ENCODE measurements at regions not wholly inside any gene's neighbourhood (a gene's known extent, or its start where the extent isn't known, plus 50 kb on each side); places are given as distances from the start of the nearest gene placed in this dataset.

DNA sequence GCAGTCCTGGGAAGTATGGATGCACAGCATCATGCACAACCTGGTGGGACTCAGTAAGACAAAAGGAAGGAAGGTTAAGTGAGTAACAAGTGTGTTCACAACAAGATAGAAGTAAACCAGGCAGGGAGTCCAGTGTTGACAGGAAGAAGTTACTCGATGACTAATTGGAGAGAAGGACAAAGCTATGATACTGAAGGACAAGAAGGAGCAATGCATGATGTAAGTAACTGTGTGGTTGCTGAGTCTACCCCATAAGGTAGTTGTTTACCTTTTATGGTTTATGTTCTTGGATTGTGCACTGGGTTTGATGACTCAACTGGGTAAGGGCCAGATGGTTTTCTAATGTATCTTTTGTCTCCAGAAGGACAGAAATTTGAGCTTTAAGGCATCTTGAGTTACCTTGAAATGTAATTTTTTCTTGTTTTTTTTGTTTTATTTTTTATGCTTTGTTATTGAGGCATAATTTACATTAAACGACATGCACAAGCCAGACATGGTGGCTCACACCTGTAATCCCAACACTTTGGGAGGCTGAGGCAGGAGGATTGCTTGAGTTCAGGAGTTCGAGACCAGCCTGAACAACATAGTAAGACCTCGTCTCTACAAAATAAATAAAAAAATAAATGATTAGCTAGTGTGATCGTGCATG lies 89.2 kb upstream of the CAST start:
- no peak overlapping the region for H3K27ac ChIP-seq
- peaks cover 0 to 33% (median 18%) of the 10 kb centered on the region in 10 experiments; a peak in 14 of 20 replicates for H3K4me1 ChIP-seq
- no peak for TF ChIP-seq Cebpa-rat (IDR thresholded peaks at IDR 0.05)
- H3K4me3 ChIP-seq = no peak overlapping the region
- H3K9ac ChIP-seq = no peak overlapping the region
- no peak overlapping the region for H3K4me2 ChIP-seq
- H3K9me3 ChIP-seq (replicated peaks in 1 of 11) = no peaks in the 10 kb centered on the region
- H3K27me3 ChIP-seq = peaks cover 0 to 15% (median 0%) of the 10 kb centered on the region in 11 experiments; a peak in 3 of 22 replicates
- no peaks in the 10 kb centered on the region for H4K20me1 ChIP-seq
- H3K36me3 ChIP-seq = no peaks in the 10 kb centered on the region

- Histone ChIP-seq H3K27me3 (peaks cover 0 to 15% (median 0%) of the 10 kb centered on the region in 11 experiments; a peak in 3 of 22 replicates), H3K36me3 (no peaks in the 10 kb centered on the region), H3K4me2 (no peak overlapping the region), H3K9ac (no peak overlapping the region), H3K9me3 (replicated peaks in 1 of 11) (no peaks in the 10 kb centered on the region), H3K4me3 (no peak overlapping the region), H4K20me1 (no peaks in the 10 kb centered on the region), H3K4me1 (peaks cover 0 to 28% (median 13%) of the 10 kb centered on the region in 10 experiments; a peak in 11 of 20 replicates), H3K27ac (no peak overlapping the region)
- no peak for TF ChIP-seq Cebpa-rat (IDR thresholded peaks at IDR 0.05)
These were observed 88.7 kb upstream of the CAST start for GRCh38 chr5:96573513-96573894.

DNA sequence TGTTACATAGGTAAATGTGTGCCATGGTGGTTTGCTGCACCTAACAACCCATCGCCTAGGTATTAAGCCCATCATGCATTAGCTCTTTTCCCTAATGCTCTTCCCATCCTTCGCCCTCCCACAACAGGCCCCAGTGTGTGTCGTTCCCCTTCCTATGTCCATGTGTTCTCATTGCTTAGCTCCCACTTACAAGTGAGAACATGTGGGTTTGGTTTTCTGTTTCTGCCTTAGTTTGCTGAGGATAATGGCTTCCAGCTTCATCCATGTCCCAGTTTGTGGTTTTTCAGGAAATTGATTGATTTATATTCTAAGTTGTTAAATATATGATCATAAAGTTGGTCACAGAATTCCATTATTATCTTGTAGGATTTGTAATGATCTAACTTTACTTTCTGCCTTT lies 85.3 kb upstream of the CAST start:
- Histone ChIP-seq H4K20me1 (no peaks in the 10 kb centered on the region), H3K4me1 (no peaks in the 10 kb centered on the region), H3K9me3 (replicated peaks in 1 of 11) (no peaks in the 10 kb centered on the region), H3K27me3 (no peaks in the 10 kb centered on the region), H3K4me3 (no peak overlapping the region), H3K27ac (no peak overlapping the region), H3K9ac (no peak overlapping the region), H3K36me3 (no peaks in the 10 kb centered on the region), H3K4me2 (no peak overlapping the region)
- no peak for TF ChIP-seq Cebpa-rat (IDR thresholded peaks at IDR 0.05)

GRCh38 chr5:96577909-96578308 lies 84.3 kb upstream of the CAST start:
- Histone ChIP-seq H3K4me3 (no peak overlapping the region), H3K4me2 (no peak overlapping the region), H3K27ac (no peak overlapping the region), H3K4me1 (no peaks in the 10 kb centered on the region), H3K9ac (no peak overlapping the region), H3K27me3 (no peaks in the 10 kb centered on the region), H3K36me3 (no peaks in the 10 kb centered on the region), H4K20me1 (no peaks in the 10 kb centered on the region), H3K9me3 (replicated peaks in 1 of 11) (no peaks in the 10 kb centered on the region)
- no peak for TF ChIP-seq Cebpa-rat (IDR thresholded peaks at IDR 0.05)

GRCh38 chr5:96579711-96580110 lies 82.5 kb upstream of the CAST start:
- Histone ChIP-seq H3K27ac (no peak overlapping the region), H4K20me1 (no peaks in the 10 kb centered on the region), H3K36me3 (no peaks in the 10 kb centered on the region)

DNA sequence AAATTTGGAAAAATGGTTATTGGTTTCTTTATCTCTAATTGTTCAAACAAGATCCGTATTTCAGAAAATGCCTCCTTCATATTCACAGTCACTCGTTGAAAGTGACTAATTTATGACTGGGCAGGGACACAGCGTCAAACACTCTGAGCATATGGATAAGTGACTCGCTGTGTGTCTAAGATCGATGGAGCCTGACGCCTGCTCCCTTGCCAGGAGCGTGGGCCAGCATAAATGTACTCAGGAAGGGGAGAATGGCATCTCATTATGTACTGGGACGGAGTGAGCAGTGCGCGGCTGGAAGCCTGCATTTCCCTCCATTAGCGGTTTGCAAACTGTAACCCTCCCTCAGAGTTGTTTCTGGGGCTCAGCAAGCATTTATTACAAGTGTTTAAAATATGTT lies 79.8 kb upstream of the CAST start:
- H4K20me1 ChIP-seq = no peaks in the 10 kb centered on the region
- no peaks in the 10 kb centered on the region for H3K27me3 ChIP-seq
- no peak overlapping the region for H3K9ac ChIP-seq
- H3K9me3 ChIP-seq (replicated peaks in 1 of 11) = peaks cover 0 to 15% (median 0%) of the 10 kb centered on the region in 11 experiments; a peak in 2 of 22 replicates
- H3K4me3 ChIP-seq = no peak overlapping the region
- no peak overlapping the region for H3K27ac ChIP-seq
- H3K4me1 ChIP-seq = peaks cover 6 to 12% (median 9%) of the 10 kb centered on the region in 10 experiments; a peak in 17 of 20 replicates
- TF ChIP-seq Cebpa-rat (IDR thresholded peaks at IDR 0.05) = no peak
- H3K4me2 ChIP-seq = no peak overlapping the region
- no peaks in the 10 kb centered on the region for H3K36me3 ChIP-seq

More at GRCh38 chr5:96579711-96580110, 82.5 kb upstream of the CAST start:
- Histone ChIP-seq H3K4me2 (no peak overlapping the region), H3K4me1 (peaks cover 3 to 7% (median 4%) of the 10 kb centered on the region in 10 experiments; a peak in 17 of 20 replicates), H3K9ac (no peak overlapping the region), H3K27me3 (no peaks in the 10 kb centered on the region), H3K9me3 (replicated peaks in 1 of 11) (peaks cover 0 to 11% (median 0%) of the 10 kb centered on the region in 11 experiments; a peak in 1 of 22 replicates), H3K4me3 (no peak overlapping the region)
- TF ChIP-seq Cebpa-rat (IDR thresholded peaks at IDR 0.05) = no peak

- Histone ChIP-seq H3K27me3 (no peaks in the 10 kb centered on the region), H3K4me1 (peaks cover 6 to 12% (median 9%) of the 10 kb centered on the region in 10 experiments; a peak in 17 of 20 replicates), H3K4me2 (peak overlapping the region; percentile 4 to 54 (median 31); a peak in 20 of 22 replicates), H3K9ac (no peak overlapping the region), H3K36me3 (no peaks in the 10 kb centered on the region), H3K9me3 (replicated peaks in 1 of 11) (peaks cover 0 to 15% (median 0%) of the 10 kb centered on the region in 11 experiments; a peak in 2 of 22 replicates), H3K4me3 (no peak overlapping the region), H3K27ac (no peak overlapping the region), H4K20me1 (no peaks in the 10 kb centered on the region)
- no peak for TF ChIP-seq Cebpa-rat (IDR thresholded peaks at IDR 0.05)
These were observed 77.5 kb upstream of the CAST start for GRCh38 chr5:96584712-96585111.

DNA sequence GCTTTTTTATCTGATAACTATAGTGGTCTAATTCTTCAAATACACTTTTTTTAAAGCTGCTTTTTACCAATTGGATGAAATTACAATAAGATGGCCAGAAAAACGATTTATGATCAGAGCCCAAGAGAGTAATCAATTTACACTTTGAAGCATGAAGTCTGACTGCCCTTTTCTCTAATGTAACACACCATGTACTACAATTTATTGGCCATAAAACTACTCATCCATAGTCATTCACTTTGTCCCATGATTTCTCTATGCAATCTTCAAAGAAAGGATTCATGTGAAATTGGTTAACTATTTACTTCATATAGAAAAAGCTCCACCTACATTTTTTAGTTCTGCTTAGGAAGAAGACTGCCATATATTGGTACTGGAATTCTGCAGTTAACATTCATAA lies 73.6 kb upstream of the CAST start:
- Histone ChIP-seq H3K27me3 (no peaks in the 10 kb centered on the region), H3K36me3 (no peaks in the 10 kb centered on the region), H4K20me1 (no peaks in the 10 kb centered on the region), H3K9ac (no peak overlapping the region), H3K27ac (no peak overlapping the region), H3K4me3 (no peak overlapping the region), H3K9me3 (replicated peaks in 1 of 11) (peaks cover 0 to 15% (median 0%) of the 10 kb centered on the region in 11 experiments; a peak in 2 of 22 replicates), H3K4me1 (peaks cover 6 to 28% (median 9%) of the 10 kb centered on the region in 10 experiments; a peak in 18 of 20 replicates), H3K4me2 (no peak overlapping the region)
- no peak for TF ChIP-seq Cebpa-rat (IDR thresholded peaks at IDR 0.05)

DNA sequence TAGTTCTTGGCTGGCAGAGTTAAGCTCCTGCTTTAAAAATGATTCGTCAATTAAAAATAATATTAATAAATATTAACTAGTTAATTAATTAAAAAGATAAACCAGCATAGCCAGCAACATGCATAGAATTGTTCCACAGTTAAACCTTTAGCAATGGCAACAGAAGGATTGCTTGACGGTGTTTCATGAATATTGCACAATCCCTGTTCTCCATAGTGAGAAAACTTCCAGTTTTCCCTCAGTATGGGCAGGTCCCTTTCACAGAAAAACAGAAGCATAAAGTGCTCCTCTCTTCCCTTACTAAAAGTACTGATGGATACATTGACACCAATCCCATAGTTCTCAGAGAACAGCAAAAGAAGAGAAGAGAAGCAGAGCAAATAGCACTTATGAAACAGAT lies 71.4 kb upstream of the CAST start:
- peak overlapping the region in 2 of 11 experiments; percentile 36 to 54; a peak in 4 of 22 replicates for H3K4me2 ChIP-seq
- no peaks in the 10 kb centered on the region for H3K27me3 ChIP-seq
- no peaks in the 10 kb centered on the region for H4K20me1 ChIP-seq
- H3K4me1 ChIP-seq = peaks cover 0 to 18% (median 0%) of the 10 kb centered on the region in 10 experiments; a peak in 4 of 20 replicates
- no peaks in the 10 kb centered on the region for H3K36me3 ChIP-seq
- TF ChIP-seq Cebpa-rat (IDR thresholded peaks at IDR 0.05) = peak in 6 of 11 experiments; percentile 25 to 64 (median 40); a peak in 7 of 22 replicates
- no peak overlapping the region for H3K4me3 ChIP-seq
- no peaks in the 10 kb centered on the region for H3K9me3 ChIP-seq (replicated peaks in 1 of 11)
- H3K27ac ChIP-seq = no peak overlapping the region
- no peak overlapping the region for H3K9ac ChIP-seq

Data from BLaER1 treated with 17β-estradiol and CSF1 and Interleukin-3, amounts not matched to agents 10 nM and 100 nM (cell line).